ENCODE measurements at regions not wholly inside any gene's neighbourhood (a gene's known extent, or its start where the extent isn't known, plus 50 kb on each side); places are given as distances from the start of the nearest gene placed in this dataset.

DNA sequence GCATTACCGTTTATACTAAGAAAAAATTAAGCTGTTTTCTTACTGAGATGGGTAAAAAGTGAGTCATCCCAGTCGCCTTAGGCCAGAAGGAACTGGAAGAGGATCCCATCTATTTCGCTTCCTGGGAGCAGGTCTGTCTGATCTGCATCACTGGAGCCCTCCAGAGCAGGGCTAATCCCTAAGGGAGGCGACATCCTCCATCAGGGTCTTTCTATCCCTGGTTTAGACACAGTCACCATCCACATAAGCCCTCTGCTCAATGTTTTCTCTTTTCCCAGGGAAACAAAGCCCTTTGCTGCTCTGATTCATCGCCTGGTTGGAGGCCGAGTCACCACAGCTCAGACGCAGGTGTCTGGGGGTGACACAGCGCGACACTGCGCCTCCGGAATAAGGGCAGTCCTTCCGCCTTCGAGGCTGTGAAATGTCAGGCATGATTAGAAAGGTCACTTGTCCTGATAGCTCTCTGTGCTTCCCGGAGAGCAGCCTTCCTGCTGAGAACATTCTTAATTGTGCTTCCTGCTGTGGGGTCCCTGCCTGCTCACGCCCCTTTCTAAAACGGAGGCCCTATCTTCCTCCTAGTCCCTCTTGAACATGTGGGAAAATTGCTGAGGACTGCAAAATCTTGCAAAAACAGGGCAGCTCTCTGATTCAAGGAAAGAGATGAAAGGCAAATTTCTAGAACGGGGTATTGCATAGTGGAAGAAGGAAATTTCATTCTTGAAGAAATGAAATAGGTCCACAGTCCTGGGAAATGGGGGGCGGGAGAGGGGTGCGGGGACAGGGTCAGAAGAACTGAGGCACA, 56.3 kb downstream of the MARCHF4 start:
- no peaks in the 10 kb centered on the region for H3K9me3 ChIP-seq
- WGBS, 2 donors = 53 to 66% methylated on average over 19 of the region's 19 CpGs
- DNase-seq = no peak
- H3K27ac ChIP-seq = no peak overlapping the region
- no peaks in the 10 kb centered on the region for H3K27me3 ChIP-seq
- H3K4me1 ChIP-seq = no peaks in the 10 kb centered on the region
- no peak for TF ChIP-seq POLR2A (IDR thresholded peaks at IDR 0.05)
- TF ChIP-seq, protein P1, sequence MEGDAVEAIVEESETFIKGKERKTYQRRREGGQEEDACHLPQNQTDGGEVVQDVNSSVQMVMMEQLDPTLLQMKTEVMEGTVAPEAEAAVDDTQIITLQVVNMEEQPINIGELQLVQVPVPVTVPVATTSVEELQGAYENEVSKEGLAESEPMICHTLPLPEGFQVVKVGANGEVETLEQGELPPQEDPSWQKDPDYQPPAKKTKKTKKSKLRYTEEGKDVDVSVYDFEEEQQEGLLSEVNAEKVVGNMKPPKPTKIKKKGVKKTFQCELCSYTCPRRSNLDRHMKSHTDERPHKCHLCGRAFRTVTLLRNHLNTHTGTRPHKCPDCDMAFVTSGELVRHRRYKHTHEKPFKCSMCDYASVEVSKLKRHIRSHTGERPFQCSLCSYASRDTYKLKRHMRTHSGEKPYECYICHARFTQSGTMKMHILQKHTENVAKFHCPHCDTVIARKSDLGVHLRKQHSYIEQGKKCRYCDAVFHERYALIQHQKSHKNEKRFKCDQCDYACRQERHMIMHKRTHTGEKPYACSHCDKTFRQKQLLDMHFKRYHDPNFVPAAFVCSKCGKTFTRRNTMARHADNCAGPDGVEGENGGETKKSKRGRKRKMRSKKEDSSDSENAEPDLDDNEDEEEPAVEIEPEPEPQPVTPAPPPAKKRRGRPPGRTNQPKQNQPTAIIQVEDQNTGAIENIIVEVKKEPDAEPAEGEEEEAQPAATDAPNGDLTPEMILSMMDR (IDR thresholded peaks at IDR 0.05) = no peak
- intact Hi-C loops (cut with DNase I) = no loop called here
- no peak overlapping the region for H3K4me3 ChIP-seq (replicated peaks in 1 of 3)
- H3K36me3 ChIP-seq = no peaks in the 10 kb centered on the region

DNA sequence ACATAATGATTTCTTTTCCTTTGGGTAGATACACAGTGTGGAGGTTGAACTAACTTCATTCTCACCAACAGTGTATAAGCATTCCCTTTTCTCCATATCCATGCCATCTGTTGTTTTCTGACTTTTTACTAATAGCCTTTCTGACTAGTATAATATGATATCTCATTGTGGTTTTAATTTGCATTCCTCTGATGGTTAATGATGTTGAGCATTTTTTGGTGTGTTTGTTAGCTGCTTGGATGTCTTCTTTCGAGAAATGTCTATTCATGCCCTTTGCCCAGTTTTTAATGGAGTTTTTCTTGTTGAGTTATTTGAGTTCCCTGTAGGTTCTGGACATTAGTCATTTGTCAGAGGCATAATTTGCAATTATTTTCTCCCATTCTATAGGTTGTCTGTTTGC, 59.8 kb downstream of the MARCHF4 start:
- no peak for DNase-seq
- intact Hi-C loops (cut with DNase I) = no loop called here

DNA sequence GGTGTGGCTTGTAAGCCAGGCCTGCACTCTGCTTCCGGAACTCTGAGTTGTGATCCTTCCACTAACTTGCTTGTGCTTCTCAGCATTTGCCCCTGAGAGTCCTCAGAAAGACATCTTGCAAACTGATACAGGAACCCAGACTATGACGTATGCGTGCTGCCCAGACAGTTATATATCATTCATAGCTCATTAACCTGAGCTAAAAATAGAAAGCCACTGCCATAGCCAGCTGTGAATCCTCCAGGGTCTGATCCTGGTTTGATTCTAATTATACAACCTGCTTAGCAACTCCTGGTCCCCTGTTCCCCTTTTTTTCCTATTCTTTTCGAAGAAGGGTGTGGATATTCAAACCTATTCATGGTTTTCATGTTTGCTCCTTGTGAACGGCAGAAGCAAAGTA, 63.7 kb downstream of the MARCHF4 start:
- no peaks in the 10 kb centered on the region for H3K9me3 ChIP-seq
- no peak overlapping the region for H3K4me3 ChIP-seq (replicated peaks in 1 of 3)

More for the DNA sequence above, 59.8 kb downstream of the MARCHF4 start:
- TF ChIP-seq, protein P1 (IDR thresholded peaks at IDR 0.05) = no peak
- TF ChIP-seq POLR2A (IDR thresholded peaks at IDR 0.05) = no peak
- WGBS, 2 donors = 83 to 97% methylated on average over 1 of the region's 1 CpG
- H3K4me1 ChIP-seq = no peaks in the 10 kb centered on the region
- no peaks in the 10 kb centered on the region for H3K9me3 ChIP-seq
- H3K27me3 ChIP-seq = no peaks in the 10 kb centered on the region
- no peak overlapping the region for H3K4me3 ChIP-seq (replicated peaks in 1 of 3)
- H3K36me3 ChIP-seq = no peaks in the 10 kb centered on the region
- H3K27ac ChIP-seq = no peak overlapping the region

DNA sequence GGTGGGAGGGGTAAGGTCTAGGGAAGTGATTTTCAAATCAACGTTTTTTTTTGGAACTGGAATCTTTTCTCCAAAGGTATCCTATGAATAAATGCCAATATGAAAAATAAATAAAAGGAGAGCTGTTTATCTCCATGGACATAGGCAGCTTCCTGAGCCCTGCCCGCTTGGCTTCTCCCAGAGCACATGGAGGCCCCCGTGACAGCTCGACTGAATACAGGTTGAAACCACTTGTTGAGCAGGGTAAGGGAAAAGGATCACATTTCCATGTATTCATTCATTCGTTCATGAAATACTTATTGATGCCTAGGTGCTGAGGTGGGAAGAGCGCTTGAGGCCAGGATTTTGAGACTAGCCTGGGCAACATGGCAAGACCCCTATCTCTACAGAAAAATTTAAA, 64.8 kb downstream of the MARCHF4 start:
- Histone ChIP-seq H3K36me3 (no peaks in the 10 kb centered on the region), H3K27me3 (no peaks in the 10 kb centered on the region), H3K27ac (no peak overlapping the region), H3K4me3 (replicated peaks in 1 of 3) (no peak overlapping the region), H3K4me1 (no peaks in the 10 kb centered on the region), H3K9me3 (no peaks in the 10 kb centered on the region)
- 69 to 79% methylated on average over 6 of the region's 6 CpGs for WGBS, 2 donors
- no peak for TF ChIP-seq POLR2A (IDR thresholded peaks at IDR 0.05)
- TF ChIP-seq, protein P1 (IDR thresholded peaks at IDR 0.05) = no peak
- intact Hi-C loops (cut with DNase I) = no loop called here
- DNase-seq = no peak

More for the DNA sequence above, 63.7 kb downstream of the MARCHF4 start:
- Histone ChIP-seq H3K36me3 (no peaks in the 10 kb centered on the region), H3K4me1 (no peaks in the 10 kb centered on the region), H3K27ac (no peak overlapping the region), H3K27me3 (no peaks in the 10 kb centered on the region)
- 85 to 89% methylated on average over 5 of the region's 5 CpGs for WGBS, 2 donors
- DNase-seq = no peak
- intact Hi-C loops (cut with DNase I) = no loop called here
- no peak for TF ChIP-seq POLR2A (IDR thresholded peaks at IDR 0.05)
- TF ChIP-seq, protein P1 (IDR thresholded peaks at IDR 0.05) = no peak

DNA sequence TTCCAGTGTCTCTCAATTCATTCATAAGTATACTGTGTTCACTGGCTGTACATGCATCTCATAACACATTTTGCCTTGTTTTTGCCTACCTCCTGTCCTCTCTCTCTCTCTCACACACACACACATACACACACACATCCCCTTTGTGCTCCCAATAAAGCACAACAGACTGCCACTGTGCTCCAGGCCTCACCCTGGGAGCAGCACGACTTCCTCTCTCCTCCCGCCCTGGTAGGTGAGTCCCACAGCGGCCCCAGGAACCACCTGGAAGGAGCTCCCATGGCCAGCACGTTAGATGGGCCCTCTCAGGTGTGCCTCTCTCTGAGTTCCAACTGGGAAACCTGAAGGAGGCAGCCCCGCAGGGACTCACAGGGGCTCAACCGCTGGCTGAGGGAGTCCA, 65.4 kb downstream of the MARCHF4 start:
- Histone ChIP-seq H3K4me3 (replicated peaks in 1 of 3) (no peak overlapping the region), H3K36me3 (no peaks in the 10 kb centered on the region), H3K4me1 (no peaks in the 10 kb centered on the region), H3K27me3 (no peaks in the 10 kb centered on the region), H3K27ac (no peak overlapping the region), H3K9me3 (no peaks in the 10 kb centered on the region)
- TF ChIP-seq POLR2A (IDR thresholded peaks at IDR 0.05) = no peak
- TF ChIP-seq, protein P1 (IDR thresholded peaks at IDR 0.05) = no peak
- 46 to 57% methylated on average over 6 of the region's 6 CpGs for WGBS, 2 donors
- intact Hi-C loops (cut with DNase I) = no loop called here
- DNase-seq = peak in 1 of 2 donors; percentile 11

Measured in thyroid gland (tissue), 4 donors.